HG03045 (cell line): ENCODE measurements at regions not wholly inside any gene's neighbourhood (a gene's known extent, or its start where the extent isn't known, plus 50 kb on each side); places are given as distances from the start of the nearest gene placed in this dataset.

ENCODE experiments used
- ATAC-seq: cut with Tn5 transposase; IDR thresholded peaks from one replicate; pipeline ENCODE4 v1.9.1; 2021; ENCODE audit warnings: mild to moderate bottlenecking, moderate library complexity; ENCODE audit not compliant: unreplicated experiment

DNA sequence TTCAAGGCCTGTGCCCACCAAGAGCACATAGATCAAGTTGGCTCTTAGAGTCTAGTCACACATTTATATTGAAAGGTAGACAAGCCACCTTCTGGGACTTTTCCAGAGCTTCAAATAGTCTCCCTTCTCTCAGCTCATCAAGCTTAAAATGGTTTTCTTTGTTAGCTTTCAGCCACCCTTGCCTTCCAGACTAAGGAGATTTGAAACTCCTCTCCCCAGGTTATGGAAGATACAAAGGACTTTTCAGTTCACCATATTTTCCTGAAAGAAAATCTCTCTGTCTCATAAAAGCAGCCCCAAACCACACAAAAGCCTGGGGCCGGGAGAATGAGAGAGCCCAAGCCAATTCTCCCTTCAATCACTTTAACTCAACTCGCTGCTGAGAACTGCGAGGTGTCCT lies 134.1 kb downstream of the ZC3H11B start:
- ATAC-seq = no peak

DNA sequence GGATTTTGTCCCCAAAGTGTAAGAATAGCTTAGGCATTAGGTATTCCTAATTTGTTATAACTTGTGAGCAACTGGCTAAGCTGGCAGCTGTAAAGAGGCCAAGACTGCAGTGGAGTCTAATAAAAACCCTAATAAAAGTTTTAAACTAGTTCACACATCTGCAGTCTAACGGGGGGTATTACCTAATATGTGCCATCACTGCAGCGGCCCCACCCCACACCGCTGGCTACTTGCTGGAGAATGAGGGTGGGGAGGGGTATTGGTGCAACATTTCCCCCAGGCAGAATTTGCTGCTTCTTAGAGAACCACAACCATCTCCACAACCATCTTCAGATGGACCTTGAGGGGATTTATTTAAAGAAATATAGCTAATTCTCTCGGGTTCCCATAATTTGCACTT lies 135.0 kb downstream of the ZC3H11B start:
- ATAC-seq = no peak

DNA sequence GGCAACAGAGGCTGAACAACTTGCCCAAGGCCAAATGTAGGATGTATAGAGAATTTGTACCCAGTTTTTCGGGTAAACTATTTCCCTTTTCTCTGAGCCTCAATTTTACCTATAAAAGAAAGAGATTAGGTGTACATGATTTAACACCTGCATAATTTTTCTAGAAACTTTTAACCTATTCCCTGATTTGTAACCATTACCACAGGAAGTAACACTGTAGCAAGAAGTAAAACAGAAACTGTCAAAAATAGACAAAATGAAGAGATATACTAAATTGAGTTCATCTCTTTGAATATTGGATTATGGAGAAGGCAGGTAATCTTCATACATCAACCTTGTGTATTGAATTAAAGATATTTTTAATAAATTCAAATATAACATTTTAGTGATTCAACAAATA lies 136.2 kb downstream of the ZC3H11B start:
- no peak for ATAC-seq

- ATAC-seq = peak; percentile 90
Measured at GRCh38 chr1:219476116-219476515, 136.8 kb downstream of the ZC3H11B start.

DNA sequence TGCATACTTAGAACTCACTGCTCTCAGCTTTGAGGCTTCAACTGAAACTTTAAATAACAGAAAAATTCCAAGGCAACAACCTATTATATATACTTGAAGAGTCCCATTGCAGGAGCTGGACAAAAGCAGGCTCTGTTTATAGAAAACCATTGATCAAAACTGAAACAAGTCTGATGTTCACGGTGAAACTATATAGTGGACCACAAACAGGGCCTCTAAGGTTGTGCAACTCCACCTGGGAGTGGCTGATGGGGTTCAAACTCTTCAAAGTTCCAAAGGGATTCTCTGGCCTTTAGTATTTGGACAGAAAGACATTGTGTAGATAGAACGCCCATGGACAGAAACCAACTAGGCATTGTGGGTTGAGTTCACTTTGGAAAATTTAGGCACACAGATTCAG lies 140.3 kb downstream of the ZC3H11B start:
- no peak for ATAC-seq

DNA sequence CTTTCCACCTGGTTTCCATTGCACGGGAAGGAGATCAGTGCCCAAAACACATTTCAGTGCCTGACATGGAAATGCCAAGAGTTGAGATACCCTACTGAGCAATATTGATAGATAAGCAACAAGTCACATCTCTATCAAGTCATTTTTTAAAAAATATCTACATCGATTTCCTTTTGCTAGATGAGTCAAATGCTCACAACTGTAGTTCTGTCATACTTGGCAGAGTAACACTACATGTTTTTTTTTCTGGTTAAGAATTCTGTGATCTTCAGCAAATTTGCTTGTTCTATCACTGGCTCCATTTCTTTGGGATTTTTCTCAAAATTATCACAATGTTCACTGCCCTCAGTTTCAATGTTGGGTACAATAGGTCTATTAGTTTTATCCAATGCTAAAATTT lies 145.4 kb downstream of the ZC3H11B start:
- no peak for ATAC-seq

DNA sequence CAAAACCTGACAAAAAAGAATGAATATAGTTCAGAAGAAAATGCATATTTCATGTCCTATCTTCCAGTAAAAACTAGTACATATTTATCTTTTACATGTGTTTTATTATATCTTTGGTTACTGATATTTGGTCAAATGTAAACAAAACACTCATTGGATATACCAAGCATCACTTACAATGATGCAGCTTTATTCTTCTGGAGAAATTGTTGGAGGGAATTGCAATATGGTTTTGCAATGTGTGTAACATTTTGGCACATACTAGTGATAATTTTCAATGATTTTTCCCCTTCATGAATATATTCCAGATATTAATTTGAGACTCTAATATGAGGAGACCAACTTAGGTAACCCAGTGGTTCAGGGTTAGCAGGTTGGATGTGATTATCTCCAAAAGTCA lies 146.1 kb downstream of the ZC3H11B start:
- no peak for ATAC-seq

DNA sequence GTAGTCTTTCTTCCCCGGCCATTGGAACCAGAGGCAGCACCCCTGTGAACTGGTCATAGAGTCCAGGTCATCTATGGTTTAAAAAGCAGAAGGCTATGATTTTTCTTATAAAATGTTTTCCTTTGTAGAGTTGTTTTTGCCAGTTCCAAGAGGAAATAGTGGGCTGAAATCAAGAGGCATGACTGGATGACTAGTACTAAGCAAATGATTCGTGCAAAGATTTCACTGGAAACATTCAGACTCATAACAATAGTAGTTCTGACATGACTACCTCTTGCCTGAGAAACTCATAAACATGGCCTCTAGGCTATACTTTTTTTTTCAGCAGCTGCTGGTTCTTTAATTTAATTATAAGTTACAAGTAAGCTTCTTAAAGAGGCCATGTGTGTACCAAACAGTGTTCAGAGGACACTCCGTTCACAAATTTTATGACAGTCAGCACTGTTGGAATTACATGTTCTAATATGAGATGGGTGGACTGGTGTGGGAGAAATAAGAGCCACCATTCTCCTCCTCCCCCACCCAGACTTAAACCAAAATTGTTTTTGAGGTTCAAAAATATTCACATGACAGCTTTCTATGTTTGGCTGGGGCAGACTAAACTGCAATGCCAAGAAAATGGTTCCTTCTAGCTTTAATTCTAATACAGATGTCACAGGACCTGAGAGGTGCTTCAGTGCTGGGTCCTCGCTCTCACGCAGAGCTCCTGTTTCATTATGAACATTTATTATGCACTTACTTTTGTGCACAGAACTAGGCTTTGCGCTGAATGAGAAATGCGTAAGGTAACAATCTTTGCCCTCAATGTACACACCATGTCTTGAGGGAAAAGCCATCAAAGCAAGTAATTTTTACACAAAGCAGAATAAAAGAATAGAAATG lies 147.5 kb downstream of the ZC3H11B start:
- ATAC-seq = peak; percentile 64

GRCh38 chr1:219463636-219464035 lies 149.3 kb downstream of the ZC3H11B start:
- no peak for ATAC-seq

GRCh38 chr1:219461981-219462400 lies 150.9 kb downstream of the ZC3H11B start:
- no peak for ATAC-seq

GRCh38 chr1:219460896-219461815 lies 151.7 kb downstream of the ZC3H11B start:
- peak; percentile 69 for ATAC-seq

- no peak for ATAC-seq
Measured at GRCh38 chr1:219460081-219460895, 152.6 kb downstream of the ZC3H11B start.

DNA sequence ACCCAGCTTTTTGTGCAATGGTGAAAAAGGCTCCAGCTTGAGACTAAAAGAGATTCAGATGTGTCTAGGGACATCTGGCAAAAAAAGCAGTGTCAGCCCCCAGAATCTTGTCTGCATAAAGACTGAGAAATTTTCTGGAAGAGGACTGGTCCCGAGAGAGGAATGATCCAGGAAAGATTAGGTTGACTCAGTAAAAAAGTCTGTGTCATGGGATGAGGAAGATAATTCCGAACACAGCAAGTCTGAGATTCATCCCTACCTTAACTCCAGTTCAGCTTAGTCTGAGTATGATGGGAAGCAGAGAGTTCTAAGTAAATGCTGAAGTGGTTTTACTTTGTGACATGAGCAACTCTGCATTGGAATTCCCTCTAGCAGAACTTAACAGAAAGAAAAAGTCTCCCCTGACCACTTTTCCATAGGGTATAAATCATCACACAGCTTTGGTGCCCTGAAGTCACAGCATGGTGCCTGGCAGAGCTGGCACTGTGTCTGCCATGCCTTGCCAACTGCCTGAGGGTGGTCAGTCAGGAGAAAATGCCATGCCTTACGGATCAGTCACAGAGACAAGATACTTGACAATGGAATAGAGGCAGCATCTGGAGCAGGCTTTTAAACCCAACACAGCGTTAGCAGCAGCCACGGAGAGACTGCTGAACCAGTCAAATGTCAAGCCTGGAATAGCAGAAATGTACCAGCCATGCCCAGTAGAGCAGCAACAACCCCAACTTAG lies 153.4 kb downstream of the ZC3H11B start:
- no peak for ATAC-seq

DNA sequence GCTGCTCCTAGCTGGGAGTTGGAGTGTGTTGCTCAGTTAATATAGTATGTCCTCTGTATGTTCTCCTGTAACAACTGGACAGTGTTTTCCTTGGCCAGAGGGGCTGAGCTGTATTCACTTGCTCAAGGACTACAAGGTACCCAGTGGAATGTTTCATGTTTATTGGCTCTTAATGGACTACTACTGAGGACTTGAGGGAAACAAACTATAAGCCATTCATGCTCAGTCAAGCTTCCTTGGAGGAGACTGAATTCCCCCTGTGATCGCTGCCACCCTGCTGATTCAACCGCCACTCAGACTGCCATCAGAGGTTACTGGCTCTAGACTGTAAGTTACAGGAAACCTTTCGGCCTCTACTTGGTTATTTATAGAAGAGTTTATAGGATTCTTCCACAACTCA lies 166.6 kb downstream of the ZC3H11B start:
- ATAC-seq = no peak

- ATAC-seq = no peak
Measured at GRCh38 chr1:219445864-219446263, 167.0 kb downstream of the ZC3H11B start.

- ATAC-seq = no peak
Measured at GRCh38 chr1:219444474-219444873, 168.4 kb downstream of the ZC3H11B start.

DNA sequence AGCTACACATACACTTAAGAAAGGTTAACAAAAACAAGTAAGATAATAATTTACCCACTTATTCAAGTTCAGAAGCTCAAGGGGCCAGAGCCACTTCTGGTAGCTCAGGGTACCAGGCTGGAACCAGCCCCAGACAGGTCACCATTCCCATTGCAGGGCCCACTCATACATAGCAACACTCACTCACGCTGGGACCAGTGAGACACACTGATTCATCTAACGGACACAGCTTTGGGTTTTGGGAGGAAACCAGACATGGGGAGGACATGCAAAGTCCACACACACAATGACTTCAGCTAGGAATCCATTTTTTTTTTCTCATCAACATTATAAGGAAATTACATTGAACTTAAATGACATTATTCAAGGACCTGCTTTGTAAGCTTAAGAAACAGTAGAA lies 169.1 kb downstream of the ZC3H11B start:
- ATAC-seq = no peak

DNA sequence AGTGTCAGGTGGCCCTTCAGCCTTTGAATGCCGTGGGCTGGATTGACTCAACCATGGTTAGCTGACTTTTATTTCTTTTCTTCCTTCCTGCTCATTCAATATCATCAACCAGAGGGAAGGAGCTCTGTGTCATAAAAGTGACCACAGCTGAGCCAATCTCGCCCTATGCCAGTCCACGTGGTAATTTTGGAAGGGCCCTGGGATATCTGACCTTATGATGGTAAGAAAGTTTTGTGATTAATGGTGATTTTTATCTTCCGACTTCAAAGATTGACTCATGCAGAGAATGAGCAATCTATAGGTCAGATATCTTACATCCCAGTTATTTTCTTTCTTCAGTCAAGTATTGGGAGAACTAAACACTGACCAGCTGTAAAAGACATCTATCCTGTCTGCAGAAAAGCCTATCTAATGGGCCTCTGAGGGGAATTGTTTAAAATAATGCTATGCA lies 170.3 kb downstream of the ZC3H11B start:
- no peak for ATAC-seq

DNA sequence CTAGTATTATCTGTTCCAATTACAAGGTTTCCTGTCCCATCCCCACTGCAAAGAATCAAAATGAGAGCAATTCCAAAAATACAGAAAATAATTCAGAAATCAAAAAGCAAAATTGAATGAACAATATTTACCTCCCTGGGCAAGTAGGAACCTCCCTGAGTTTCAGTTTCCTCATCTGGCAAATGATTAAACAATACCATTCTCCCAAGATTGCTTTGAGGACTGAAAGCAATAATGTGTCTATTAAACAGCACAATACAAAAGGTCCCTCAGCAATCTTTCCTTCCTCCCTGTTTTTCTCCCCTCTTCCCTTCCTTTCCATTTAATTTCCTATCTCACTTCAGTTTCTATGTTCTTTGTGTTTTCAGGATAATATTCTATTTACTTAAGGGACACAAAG lies 171.0 kb downstream of the ZC3H11B start:
- no peak for ATAC-seq

GRCh38 chr1:219439376-219439775 lies 173.5 kb downstream of the ZC3H11B start:
- ATAC-seq = no peak
